Fibroblast of skin of right biceps (primary cell): ENCODE measurements at regions not wholly inside any gene's neighbourhood (a gene's known extent, or its start where the extent isn't known, plus 50 kb on each side); places are given as distances from the start of the nearest gene placed in this dataset.

Source experiments
- DNase-seq: peaks from one replicate; pipeline ENCODE4 v3.0.0-alpha.2; 2013

GRCh38 chr5:121221483-121221882 lies 630.2 kb upstream of the FTMT start:
- DNase-seq: no peak

DNA sequence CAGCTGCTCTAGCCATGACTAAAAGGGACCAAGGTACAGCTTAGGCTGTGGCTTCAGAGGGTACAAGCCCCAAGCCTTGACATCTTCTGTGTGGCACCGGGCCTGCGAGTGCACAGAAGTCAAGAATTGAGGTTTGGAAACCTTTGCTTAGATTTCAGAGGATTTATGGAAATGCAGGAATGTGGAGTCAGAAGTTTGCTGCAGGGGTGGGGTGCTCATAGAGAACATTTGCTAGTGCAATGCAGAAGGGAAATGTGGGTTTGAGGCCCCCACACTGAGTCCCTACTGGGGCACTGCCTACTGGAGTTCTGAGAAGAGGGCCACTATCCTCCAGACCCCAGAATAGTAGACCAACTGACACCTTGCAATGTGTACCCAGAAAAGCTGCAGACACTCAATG lies 624.9 kb upstream of the FTMT start:
- DNase-seq: no peak

DNA sequence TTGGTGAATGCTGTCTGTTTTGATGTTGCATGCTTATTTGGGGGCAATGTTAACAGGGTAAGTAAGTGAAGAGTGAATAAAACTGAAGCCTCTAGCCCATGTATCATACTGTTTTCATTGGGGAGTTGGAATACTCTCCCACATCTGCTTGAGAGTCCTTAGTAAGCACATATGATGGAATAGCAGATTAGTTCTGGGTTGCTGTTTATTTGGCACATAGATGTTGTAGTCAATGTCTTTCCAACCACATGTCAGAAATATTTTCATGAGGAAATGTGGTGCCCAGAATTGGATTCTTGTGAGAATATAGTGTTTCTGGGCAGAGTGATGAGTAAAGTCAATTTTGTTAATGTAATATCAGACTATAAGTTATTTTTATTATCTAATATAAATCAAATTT lies 611.7 kb upstream of the FTMT start:
- no peak for DNase-seq

- no peak for DNase-seq
Measured at GRCh38 chr5:121246971-121247370, 604.7 kb upstream of the FTMT start.

DNA sequence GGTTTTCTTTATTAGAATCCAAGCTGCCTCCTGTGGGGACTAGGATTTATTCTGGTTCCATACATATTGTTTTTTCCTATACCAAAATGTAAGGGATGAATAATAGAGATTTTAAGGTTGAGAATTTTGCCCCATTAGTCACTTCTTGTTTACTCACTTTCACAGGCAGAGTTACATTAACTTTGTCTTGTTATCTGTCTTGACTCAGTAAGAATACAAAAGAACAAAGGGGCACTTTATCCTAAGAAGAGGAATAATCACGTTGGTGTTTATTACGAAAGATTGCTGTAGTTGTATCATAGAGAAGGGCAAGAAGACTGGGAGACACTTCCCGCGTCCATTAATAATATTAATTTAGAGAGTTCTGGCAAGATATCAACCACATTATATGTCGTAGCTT lies 599.7 kb upstream of the FTMT start:
- no peak for DNase-seq

- no peak for DNase-seq
Measured at GRCh38 chr5:121257621-121258020, 594.1 kb upstream of the FTMT start.

DNA sequence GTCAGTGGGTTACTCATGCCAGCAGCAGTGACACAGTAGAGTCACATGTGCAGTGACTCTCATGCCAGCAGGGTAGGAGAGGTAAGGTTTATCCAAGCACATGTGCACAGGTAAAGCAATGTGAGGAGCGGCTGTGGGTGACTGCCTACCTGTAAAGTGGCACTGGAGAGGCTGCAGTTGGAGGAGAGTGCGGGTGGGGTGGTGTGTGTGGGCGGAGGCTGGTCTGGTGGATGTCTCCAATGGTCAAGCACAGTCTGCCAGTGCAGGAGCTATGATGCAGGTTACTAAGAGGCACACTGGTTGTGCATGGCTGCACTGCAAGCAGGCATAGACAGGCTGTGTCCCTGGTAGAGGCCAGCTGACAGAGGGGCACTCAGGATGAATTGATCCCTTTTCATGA lies 588.2 kb upstream of the FTMT start:
- no peak for DNase-seq

- DNase-seq: no peak
Measured at GRCh38 chr5:121264605-121265004, 587.1 kb upstream of the FTMT start.

DNA sequence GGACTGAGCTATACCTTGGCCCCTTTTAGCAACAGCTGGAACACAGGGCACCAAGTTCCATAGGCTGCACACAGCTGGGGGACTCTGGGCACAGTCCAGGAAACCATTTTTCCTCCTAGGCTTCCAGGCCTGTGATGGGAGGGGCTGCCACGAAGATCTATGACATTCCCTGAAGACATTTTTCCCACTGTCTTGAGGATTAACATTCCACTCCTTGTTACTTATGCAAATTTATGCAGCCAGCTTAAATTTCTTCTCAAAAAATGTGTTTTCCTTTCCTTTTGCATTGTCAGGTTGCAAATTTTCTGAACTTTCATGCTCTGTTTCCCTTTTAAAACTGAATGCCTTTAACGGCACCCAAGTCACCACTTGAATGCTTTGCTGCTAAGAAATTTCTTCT lies 580.1 kb upstream of the FTMT start:
- DNase-seq: no peak

- peak; percentile 92 for DNase-seq
Measured at GRCh38 chr5:121273833-121274433, 577.7 kb upstream of the FTMT start.

GRCh38 chr5:121279801-121280200 lies 571.9 kb upstream of the FTMT start:
- no peak for DNase-seq

DNA sequence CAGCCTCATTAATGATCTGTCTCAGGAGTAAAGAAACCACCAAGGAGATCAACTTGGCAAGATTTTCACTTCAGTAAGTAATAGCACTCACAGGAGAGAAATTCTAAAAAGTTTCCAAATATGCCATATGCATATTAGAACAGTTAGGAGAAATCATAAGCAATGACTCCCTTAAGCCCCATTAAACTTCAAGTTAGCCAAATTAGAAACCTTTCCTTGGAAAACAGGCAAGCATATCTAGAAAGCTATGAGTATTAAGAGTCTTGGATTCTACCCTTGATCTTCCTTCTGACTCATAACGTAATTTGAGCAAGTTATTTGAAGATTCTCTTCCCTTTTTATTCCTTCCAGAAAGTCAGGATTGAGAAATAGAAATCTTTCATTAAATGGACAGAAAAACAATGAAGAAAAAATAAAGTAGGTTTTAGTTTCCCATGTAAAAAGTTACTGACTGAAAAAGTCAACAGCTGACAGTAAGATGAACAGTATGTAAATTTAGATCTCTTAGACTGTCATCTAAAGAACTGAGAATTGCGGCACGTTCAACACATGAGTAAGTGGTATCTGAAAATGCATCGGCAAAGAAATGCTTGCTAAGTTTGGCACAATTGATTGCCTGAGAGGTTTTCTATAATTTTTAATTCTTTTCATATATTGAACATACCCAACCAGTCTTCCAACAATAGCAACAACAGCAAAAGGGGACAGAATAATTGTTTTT lies 565.7 kb upstream of the FTMT start:
- peak; percentile 53 for DNase-seq

GRCh38 chr5:121288781-121289180 lies 562.9 kb upstream of the FTMT start:
- no peak for DNase-seq

- no peak for DNase-seq
Measured at GRCh38 chr5:121292664-121293063, 559.0 kb upstream of the FTMT start.

DNA sequence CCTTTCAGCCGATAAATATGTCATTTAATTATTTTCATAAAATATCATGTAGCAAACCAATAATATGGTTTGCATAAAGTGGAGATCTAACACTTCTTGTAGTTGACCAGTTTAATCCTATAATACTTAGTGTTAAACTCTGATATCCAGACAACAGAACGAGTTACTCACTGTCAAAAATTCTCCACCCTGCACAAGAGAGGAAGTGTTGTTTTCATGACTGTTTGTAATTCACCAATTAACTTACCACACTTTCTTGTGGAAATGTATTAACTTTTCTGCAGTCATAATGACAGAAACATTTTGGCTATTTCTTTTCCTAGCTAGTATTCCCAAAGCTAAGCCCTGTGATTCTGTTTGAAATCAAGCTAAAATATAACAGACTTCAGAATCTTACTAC lies 555.3 kb upstream of the FTMT start:
- no peak for DNase-seq

DNA sequence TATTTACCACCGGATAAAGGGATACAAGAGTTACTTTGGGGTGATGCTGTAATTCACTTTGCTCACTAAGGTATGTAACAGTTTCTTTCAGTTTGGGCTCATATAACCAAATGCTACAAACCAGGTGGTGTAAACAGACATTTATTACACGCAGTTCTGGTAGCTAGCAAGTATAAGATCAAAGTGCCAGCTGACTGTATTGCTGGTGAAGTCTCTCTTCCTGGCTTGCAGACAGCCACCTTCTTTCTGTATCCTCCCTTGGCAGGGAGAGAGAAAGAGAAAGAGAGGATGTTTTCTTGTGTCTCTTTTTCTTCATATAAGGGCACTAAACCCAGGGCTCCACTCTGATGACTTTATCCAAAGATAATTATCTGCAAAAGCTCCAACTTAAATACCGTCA lies 552.5 kb upstream of the FTMT start:
- DNase-seq: no peak

DNA sequence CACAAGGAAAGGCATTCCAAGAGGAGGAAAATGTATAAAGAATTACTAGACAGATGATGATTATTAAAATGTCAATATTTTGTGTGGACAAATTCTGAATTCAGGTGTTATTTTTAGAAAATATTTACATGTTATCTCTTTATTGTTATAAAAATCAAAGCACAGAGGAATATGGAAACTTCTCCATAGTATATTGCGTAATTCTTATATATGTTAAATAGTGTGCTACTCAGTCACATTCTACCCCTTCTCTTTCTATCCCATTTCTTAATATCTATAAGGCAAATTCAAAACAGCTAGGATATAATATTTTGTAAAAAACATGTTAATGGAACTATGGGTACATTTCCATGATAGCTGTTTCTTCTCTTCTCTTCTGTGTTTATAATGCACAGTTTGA lies 546.8 kb upstream of the FTMT start:
- DNase-seq: no peak

- DNase-seq: no peak
Measured at GRCh38 chr5:121313886-121314285, 537.8 kb upstream of the FTMT start.

DNA sequence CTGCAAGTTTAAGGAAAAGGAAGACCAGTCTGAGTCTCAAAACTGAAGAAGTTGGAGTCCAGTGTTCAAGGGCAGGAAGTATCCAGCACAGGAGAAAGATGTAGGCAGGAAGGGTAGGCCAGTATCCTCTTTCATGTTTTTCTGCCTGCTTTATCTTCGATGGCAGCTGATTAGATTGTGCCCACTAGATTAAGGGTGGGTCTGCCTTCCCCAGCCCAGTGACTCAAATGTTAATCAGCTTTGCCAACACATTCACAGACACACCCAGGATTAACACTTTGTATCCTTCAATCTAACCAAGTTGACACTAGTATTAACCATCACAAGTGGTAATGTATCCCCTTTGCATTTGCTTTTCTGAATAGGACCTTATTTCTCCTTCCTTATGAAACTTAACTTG lies 535.9 kb upstream of the FTMT start:
- DNase-seq: no peak

DNA sequence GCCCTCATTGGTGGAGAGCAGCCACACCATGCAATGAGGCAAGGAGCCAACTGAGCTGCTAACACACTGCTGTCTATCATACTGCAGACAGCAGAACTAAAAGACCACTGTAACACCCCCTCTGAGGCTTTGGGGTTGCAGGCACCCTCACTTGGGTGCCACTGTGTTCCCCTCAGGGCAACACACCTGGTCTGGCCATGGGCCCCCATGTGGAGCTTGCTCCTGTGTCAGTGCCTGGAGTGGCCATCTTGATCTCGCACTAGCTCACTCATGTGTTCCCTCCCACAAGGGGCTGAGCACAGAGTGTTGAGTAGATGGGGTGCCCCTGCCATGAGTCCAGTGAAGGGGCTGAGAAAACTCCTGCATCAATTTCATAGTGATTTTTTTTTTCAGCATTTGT lies 532.4 kb upstream of the FTMT start:
- no peak for DNase-seq

DNA sequence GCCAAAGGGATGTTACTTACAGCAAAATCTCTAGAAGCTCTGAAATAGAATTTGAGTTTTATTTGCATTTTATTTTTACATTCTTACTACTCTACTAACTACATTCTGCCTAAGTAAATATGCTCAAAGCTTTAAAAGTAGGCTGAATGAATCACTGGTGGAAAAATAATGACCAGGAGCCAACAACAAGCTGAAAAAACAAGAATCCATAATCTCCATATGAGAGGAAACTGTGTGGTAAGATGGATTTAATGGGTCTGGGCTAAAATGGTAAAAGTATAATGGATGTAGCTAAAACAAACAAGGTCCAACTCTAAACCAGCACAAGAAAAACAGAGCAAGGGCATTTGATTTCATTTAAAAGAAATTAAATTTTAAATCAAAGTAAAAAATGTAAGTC lies 525.8 kb upstream of the FTMT start:
- peak; percentile 17 for DNase-seq

DNA sequence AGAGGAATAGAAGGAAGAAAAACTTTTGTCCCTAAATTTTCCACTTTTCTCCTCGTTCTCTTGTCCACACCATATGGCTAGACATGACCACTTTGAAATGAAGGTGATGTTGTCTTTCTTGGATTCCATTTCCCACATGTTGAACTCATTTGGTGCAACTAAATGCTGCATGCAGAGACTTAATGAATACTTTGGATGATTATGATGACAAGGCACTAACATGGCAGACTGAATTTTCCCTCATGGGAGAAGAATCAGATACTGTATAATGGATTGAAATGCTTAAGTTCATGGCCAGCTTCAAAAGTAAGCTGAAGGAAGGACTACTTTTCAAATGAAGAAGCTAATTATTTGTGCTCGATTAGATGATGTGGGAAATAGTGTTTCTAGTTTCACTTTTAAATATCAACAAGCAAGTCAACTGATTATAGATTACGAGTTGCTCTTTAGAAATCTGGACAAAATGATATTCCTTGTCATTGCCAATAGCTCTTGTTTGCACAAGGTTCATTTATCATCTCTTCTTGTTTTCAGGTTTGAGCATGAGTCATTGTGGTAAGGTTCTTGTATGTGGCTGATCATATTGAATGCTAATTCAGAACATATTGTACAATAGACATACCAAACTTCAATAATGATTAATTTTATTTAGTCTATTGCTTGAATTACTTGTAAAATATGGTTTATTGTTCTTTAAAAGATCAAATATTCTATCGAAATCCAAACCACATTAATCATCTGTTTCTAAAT lies 501.3 kb upstream of the FTMT start:
- peak; percentile 66 for DNase-seq

DNA sequence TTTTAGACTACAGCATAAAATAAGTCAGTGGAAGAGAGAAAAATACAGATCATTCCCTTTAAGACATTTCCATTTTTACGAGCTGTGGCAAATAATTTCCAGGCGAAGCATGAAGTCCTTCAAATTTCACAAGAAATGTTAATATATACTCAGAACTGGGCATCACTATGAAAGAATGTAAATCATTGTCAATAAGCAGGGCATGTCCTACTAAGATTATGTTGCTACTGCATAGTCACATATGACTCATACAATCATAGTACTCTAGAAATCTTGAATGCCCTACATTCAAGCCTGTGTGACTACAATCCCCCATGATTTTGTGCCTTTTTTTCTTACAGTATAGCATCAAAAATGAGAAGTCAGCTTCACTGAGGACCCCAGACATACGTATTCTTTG lies 485.2 kb upstream of the FTMT start:
- peak; percentile 57 for DNase-seq

GRCh38 chr5:121373371-121373770 lies 478.3 kb upstream of the FTMT start:
- no peak for DNase-seq
